HG03439 (cell line): ENCODE measurements at regions not wholly inside any gene's neighbourhood (a gene's known extent, or its start where the extent isn't known, plus 50 kb on each side); places are given as distances from the start of the nearest gene placed in this dataset.

Experiments
- ATAC-seq: cut with Tn5 transposase; IDR thresholded peaks from one replicate; pipeline ENCODE4 v1.9.1; 2021; ENCODE audit warnings: mild to moderate bottlenecking, moderate library complexity; ENCODE audit not compliant: unreplicated experiment

DNA sequence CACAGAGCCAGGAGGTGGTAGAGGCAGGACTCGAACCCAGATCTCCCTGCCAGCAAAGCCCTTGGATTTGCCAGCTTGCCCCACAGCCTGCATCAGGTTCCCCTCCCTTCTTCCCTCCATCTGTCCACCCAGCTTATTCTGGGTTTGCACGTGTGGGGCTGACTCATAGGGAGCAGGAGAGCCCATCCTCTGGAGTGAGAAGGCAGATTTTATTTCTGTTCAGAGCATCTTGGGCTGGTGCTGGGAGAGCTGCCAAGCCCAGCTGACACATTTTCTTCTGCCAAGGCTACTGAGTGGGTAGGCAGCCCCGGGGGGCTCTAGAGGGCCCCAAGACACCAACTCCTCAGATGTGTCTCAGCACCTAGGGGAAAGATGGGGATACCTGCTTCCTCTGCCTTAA is 106.3 kb upstream of the CRHR1 start:
- no peak for ATAC-seq

DNA sequence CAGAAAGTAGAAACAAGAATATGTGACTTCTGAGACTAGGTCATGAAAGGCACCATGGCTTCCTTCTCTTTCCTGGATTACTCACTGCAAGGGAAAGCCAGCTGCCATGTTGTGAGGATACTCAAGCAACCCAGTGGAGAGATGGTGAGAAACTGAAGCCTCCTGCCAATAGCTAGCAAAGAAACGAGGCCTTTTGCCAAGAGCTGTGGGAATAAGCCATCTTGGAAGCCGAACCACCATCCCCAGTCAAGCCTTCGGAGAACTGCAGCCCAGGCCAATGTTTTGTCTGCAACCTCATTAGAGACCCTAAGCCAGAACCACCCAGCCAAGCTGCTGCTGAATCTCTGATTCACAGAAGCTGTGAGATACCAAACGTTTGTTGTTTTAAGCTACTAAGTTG is 104.7 kb upstream of the CRHR1 start:
- no peak for ATAC-seq

DNA sequence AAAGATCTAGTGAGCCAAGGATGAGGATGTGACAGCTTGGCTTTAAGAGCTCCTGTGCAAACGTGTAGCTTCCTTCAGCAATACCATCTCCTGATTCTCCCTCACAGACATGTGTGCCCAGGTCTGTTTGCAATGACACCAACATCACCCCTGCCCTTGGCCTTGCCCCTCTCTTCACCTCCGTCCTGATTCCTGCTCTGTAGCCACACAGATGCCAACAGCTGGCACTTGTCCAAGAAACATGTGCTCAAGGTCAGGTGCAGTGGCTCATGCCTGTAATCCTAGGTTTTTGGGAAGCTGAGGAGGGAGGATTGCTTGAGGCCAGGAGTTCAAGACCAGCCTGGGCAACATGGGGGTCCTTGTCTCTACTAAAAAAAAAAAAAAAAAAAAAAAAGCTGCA is 103.8 kb upstream of the CRHR1 start:
- ATAC-seq: no peak

DNA sequence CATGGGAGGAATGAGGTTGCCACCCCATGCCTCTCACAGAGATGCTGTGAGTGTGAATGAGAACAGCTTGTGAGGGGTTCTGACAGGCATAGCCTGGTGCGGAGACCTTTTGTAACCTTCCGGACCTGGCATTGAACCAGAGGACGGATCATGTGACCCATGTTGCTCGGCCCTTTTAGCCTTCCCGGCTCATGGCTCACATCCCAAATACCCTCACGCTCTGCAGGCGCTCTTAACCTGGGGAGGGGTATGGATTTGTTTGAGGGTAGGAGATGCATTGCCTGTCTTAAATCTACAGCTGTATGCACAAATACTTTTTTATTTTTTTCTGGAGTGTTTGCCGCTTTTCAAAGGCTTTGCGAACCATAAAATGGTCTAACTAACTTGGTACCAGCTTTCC is 102.4 kb upstream of the CRHR1 start:
- no peak for ATAC-seq

DNA sequence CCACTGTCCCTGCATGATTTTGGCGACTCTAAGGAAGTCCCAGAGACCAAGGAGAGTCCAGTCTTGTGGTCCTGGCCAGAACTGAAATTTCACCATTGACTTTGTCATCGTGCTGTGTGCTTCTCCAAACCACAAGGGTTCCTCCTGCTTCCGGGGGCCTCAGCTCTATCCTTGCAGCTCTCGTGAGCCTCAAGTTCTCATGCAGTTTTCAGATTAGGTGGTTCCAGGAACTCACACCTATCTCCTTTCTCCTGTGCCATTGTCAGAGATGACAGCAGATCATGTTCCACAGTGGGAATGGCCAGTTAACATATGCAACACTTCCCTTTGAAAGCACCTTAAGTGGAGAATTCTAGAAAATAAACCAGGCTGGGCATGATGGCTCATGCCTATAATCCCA is 97.9 kb upstream of the CRHR1 start:
- ATAC-seq: no peak

DNA sequence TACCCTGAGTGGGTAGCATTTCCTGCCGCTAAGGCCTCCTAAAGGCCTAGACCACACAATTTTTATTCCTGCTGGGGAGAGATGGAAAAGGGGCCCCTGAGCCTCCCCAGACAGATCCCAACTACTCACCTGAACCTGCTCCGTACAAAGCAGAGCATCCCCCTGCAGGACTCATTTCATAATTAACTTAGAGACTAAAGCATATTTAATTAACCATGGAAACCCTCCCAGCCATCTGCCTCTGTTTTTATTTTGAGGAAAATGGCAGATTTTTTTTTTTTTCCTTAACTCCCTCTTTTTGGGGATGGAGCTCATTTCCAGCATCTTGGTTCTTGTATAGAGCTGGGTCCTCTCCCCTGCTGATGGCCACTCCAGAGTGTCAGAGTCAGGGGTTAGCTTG is 96.5 kb upstream of the CRHR1 start:
- no peak for ATAC-seq

DNA sequence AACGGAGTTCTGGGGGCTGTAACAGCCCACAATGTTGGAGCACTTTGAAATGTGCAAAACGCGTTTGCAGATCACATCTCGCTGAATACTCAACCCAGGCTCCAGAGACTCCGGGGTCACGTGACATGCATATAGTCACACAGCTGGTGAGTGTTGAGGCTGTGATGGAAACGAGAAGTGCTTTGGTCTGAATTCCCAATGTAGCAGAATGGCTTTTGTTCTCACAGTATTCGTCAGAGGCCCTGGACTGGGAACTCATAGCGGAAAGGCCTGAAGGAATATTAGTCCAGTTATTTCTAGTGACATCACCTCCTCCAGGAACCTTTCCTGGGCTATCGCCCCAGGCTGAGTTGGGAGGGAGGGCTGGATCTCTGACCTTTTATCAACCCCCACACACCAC is 95.8 kb upstream of the CRHR1 start:
- no peak for ATAC-seq

DNA sequence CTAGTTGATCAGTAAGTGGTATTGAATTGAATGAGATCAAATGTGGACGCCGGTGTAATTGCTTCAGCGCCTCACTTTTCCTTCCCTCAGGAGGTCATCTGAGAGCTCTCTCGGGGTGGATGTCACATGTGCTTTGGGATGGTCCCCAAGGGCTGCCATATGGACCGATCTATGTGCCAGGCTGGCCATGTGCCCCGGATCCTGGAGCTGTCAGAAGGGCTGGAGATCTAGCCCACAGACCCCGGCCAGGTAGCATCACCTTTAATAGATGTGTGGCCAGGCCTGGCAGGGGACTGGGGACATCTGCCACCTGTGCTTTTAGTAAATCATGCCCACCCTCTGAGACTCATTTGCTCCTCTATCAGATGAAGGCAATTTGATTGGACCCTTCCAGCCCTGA is 95.3 kb upstream of the CRHR1 start:
- no peak for ATAC-seq

DNA sequence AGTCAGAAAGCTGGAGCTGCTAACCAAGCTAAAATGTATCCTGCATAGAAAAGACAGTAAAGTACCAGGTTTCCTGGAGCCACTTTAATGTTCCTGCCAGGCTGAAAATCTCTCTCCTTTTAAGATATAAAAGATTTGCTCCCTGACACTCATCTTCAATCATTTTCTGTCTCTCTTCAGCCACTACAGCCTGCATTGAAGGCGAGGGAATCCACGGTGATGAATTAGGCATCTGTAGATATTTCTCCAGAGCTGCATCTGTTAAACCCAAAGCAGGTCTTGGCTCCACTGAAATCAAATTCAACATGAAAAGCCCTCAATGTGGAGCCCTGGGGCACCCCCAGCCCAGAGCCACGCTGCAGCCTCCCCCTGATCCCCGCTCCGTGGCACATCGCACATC is 94.7 kb upstream of the CRHR1 start:
- ATAC-seq: no peak

DNA sequence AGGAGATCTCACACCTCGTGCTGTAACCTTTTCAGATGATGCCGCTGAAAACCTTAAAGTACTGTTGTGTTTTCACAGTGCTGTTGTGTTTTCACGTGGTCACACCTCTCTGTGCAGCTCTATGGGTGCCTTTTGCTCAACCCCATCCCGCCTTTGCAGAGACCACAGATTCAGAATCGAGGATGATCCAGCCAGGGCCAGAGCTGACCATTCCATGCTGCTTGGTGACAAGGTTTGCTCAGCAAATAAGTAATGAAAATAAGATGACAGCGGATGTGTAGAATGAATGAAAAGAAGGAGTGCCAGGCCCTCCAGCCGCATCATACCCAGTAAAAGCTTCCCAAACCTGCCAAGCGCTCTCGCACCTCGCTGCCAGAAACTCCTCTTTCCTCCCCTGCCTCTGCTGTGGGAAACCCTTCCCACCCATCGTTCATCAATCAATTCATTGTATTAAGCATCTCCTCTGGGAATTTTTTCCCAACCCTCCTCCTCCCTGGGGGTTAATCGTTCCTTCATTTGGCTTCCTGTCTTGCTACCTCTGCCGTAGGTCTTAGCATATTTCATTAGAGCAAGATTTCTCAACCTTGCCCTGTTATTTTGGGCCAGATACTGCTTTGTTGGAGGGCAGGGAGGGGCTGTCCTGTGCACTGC is 93.4 kb upstream of the CRHR1 start:
- ATAC-seq: no peak

DNA sequence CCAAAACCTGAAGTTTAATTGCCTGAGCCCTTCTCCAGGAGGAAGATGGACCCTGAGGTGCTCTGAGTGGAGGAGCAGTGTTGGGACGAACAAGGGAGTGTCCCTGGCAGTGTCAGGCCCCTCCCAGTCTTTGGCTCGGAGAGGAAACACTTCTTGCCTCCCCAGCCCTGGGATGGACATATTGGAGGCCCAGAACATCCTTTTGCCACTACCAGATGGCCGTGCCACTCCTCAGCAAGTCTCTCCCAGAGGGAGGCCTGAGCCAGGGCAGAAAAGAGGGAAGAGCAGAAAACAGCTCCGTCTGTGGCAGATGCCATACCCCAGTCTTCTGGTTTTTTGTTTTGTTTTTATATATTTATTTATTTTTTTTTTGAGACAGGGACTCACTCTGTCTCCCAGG is 91.5 kb upstream of the CRHR1 start:
- no peak for ATAC-seq

DNA sequence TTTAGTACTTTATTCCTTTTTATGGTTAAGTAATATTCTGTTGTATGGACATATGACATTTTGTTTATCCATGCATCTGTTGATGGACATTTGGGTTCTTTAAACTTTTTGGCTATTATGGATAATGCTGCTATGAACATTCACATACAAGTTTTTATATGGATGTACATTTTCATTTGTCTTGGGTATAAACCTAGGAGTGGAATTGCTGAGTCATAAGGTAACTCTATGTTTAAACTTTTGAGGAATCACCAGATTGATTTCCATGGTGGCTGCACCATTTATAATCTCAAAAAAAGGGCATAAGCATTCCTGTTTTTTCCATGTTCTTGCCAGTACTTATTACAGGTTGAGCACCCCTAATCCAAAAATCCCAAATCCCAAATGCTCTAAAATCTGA is 90.3 kb upstream of the CRHR1 start:
- ATAC-seq: no peak

DNA sequence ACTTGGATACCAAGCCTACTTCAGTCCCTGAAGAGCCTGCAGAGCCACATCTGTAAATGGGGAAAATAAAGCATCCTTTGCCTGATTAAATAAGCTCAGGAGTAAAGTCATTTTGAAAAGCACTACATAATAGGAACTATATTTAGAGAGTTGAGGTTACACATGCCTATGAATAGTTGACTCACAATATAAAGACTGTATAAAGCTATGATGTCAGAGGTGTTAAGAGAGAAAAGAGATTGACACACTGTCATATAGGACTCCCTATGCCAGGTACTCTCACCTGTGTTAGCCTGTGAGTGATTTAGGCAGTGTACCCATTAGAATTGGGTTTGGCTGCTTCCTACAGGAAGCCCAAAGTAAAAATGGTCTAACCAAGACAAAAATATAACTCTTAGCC is 87.7 kb upstream of the CRHR1 start:
- ATAC-seq: no peak

DNA sequence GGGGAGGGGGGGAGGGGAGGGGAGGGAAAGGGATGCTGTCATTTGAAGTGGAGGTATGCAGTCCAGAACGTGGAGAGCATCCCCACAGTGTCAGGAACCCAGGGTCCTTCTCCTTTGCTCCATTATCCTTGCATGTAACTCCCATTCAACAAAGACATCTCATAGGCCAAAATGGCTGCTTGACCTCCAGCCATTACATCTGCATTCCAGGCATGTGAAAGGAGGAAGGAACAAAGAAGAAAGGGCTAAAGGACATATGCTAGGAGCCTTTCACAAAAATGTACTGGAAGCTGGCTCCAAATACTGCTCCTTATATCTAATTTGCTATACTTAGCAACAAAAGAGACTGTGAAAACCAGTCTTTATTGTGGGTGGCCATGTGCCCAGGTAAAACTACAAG is 87.0 kb upstream of the CRHR1 start:
- no peak for ATAC-seq

DNA sequence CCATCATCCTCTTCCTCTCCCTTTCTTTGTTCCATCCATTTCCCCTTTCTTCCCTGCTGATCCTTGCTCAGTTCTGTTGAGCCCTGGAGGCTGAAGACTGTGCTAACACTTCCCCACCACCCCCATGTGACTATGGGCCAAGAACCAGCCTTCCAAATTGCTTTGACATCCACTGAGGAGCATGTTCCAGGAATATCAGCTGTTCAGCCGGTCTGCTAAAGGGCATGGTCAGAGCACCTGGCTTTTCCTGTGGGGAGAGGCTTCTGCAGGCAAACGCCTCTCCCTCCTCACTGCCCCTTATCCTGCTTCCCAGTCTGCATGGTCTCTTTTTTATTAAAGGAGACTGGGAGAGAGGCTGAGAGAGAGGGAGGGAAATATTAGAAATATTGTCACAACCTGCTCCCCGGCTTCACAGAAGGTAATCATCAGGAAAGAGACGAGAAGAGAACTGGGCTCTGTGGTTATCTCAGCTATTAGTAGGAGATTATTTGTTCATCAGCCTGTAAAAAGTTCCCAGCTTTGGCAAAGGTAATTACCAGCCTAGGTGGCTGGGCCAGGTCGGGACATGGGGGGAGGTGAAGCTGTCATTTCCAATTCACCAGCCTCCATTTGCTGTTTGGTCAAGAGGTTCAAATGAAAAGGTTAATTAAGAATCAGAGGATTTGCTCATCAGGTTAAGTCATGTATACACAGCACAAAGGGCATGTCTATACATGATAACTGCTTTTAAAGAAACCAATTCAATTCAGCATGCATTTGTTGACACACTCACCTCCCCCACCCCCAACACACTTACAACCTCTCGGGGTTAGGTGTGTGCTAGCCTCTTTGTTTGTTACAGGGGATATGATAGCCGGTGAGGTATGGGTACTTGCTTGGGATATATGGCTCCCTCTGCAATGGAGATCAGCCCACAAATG is 83.7 kb upstream of the CRHR1 start:
- no peak for ATAC-seq

DNA sequence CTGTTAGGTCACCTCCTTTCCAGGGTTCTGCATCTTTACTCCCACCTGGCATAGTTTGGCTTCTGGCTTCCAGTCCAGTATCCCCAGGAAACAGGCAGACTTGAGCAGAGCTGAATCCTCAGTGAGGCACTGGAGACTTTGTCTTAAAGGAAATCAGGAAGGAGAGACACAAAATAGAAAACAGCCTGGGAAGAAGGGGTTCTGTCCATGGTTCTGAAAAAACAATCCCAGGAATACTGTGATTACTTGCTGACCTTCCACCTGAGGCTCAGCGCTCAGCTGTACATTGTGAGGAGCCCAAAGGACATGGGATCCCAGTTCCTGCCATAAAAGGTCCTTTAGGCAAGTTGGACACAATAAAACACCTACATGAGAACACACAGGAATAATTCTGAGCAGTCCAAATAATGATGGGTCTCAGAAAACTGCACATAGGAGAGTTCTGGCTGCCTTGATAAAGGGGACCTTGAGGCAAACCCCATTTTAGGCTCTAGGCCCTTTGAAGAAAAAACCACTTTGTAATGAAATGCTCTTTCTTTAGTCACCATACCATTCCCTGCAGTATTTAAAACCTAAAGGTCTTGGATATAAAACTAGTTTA is 81.4 kb upstream of the CRHR1 start:
- ATAC-seq: no peak

DNA sequence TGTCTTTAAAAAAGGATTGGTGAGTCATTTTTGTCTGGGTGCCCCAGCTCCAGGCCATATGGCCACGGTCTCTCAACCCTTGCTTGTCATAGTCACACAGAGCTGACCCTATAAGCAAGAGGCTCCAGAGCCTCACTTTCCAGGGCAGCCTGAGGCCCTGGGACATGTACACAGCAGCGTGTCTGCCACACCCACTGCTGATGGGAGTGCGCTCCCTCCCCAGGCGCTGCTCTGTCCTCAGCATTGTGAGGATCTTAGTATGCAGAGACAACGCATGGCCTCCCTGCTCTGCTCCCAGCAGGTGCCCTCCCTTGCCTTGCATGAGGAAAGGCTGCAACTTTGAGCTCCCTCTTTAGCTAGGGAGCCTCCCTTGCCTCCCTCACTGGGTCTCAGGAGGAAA is 80.8 kb upstream of the CRHR1 start:
- no peak for ATAC-seq

DNA sequence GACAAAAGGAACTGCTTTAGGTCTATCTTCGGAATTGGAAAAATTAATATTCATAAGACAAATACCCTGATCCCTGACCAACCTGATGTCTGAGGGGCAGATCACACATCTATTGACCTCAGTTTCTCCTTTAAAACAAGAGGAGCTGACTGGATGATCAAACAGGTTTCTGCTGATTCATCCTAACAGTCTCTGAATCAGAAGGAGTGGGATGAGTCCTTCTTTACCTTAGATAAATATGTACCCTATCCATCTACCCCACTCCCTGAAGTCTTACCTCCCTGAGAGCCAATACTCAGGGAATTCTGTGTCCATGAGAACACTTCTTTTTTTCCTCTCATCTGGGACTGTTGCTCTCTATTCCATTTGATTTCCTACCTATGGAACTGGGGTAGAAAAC is 80.3 kb upstream of the CRHR1 start:
- ATAC-seq: no peak

DNA sequence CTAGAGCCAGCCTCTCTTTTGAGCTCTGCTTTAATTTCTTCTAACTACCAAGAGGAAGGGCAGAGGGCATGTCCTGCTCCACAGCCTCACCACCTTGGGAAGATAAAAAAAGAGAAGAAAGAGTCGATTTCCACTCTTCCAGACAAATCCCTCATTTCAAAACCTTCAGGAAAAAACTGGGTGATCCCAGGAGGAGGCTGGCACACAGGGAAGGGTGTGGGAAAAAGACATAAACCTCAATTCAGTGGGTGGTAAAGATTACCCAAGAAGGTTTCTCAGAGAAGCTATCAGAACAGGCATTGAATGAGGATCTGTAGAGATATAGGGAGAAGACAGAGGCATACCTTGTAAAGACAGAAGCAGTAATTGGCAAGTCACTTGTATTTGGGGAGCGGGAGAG is 79.9 kb upstream of the CRHR1 start:
- ATAC-seq: no peak

DNA sequence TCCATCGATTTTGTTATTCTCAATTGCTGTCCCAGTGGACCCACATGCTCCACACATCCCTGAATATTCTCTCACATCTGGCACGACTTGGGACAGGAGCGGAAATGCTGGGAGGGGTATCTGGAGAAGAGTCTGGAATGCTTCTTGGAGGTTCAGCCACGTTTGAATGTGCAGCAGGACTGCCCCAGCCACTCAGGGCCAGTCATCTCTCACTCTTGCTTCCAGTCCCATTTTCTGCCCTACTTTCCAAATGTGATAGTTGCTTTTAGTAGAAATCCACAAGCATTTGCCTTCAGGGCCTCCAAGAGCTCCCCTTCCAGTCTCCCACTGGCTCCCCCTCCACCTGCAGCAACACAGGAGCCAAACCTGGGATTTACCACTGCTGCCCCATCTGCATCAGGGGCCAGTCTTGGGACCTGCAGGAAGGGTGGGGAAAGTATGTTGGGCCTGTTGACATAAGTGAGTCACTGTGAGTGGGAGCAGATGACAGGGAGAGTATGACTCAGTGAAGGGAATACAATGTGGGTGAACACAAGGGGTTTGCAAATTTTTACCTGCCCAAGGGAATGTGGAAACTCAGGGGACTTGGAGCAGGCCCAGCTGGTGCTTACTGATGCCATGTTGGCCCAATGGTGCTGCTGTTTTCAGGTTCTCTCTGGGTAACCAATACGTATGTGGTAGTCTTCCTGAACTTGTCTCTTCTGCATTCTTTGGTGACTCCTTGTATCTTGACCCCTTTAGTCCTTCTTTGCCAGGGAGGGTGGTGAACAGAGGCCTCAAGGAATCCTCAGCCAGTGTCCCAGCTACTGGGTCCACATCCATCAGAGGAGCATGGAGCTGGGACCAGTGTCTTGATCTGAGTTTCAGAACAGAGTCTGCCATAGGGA is 78.8 kb upstream of the CRHR1 start:
- no peak for ATAC-seq

DNA sequence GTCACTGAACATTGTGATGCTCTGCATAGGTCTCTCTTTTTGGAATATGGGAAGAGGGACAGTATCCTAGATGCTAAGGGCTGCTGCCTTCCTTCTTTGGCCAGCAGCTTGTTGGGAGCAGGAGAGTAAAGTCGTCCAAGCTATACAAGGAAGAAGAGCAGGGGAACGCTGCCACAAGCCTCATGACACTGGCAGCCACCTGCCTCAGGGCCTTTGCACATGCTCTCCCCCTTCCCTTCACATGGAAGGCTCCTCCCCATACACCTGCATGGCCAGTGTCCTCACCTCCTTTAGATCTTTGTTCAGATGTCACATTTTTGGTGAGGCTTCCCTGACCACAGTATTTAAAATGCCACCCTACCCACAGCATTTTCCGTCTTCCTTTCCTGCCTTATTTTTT is 78.1 kb upstream of the CRHR1 start:
- no peak for ATAC-seq
